HG02840 (cell line): ENCODE measurements at regions not wholly inside any gene's neighbourhood (a gene's known extent, or its start where the extent isn't known, plus 50 kb on each side); places are given as distances from the start of the nearest gene placed in this dataset.

ENCODE experiments used
- ATAC-seq: cut with Tn5 transposase; IDR thresholded peaks from one replicate; pipeline ENCODE4 v1.9.1; 2021; ENCODE audit warnings: mild to moderate bottlenecking, moderate library complexity, moderate number of reproducible peaks; ENCODE audit not compliant: unreplicated experiment, low FRiP score

- ATAC-seq = no peak
These were observed 341.9 kb downstream of the RAB28 start for GRCh38 chr4:13142191-13142590.

- no peak for ATAC-seq
These were observed 346.8 kb downstream of the RAB28 start for GRCh38 chr4:13137390-13137789.

- ATAC-seq = no peak
These were observed 350.4 kb downstream of the RAB28 start for GRCh38 chr4:13133700-13134099.

GRCh38 chr4:13130848-13131247 is 353.3 kb downstream of the RAB28 start:
- ATAC-seq = no peak

- ATAC-seq = no peak
These were observed 355.0 kb downstream of the RAB28 start for GRCh38 chr4:13129095-13129494.

GRCh38 chr4:13126976-13127910 is 356.9 kb downstream of the RAB28 start:
- no peak for ATAC-seq

GRCh38 chr4:13118633-13119032 is 365.5 kb downstream of the RAB28 start:
- no peak for ATAC-seq

- no peak for ATAC-seq
These were observed 367.0 kb downstream of the RAB28 start for GRCh38 chr4:13117185-13117584.

GRCh38 chr4:13112030-13112429 is 372.1 kb downstream of the RAB28 start:
- no peak for ATAC-seq

- ATAC-seq = no peak
These were observed 374.6 kb downstream of the RAB28 start for GRCh38 chr4:13109536-13109935.

- ATAC-seq = no peak
These were observed 376.0 kb downstream of the RAB28 start for GRCh38 chr4:13108096-13108495.

GRCh38 chr4:13103382-13104015 is 380.6 kb downstream of the RAB28 start:
- no peak for ATAC-seq

GRCh38 chr4:13102092-13102742 is 381.9 kb downstream of the RAB28 start:
- no peak for ATAC-seq

GRCh38 chr4:13097971-13098370 is 386.2 kb downstream of the RAB28 start:
- no peak for ATAC-seq

- ATAC-seq = no peak
These were observed 388.4 kb downstream of the RAB28 start for GRCh38 chr4:13095722-13096121.

- ATAC-seq = no peak
These were observed 391.0 kb downstream of the RAB28 start for GRCh38 chr4:13093170-13093569.

- no peak for ATAC-seq
These were observed 391.4 kb downstream of the RAB28 start for GRCh38 chr4:13092702-13093101.

GRCh38 chr4:13089659-13089998 is 394.5 kb downstream of the RAB28 start:
- no peak for ATAC-seq

GRCh38 chr4:13088726-13089658 is 395.1 kb downstream of the RAB28 start:
- ATAC-seq = no peak

GRCh38 chr4:13087041-13087440 is 397.1 kb downstream of the RAB28 start:
- ATAC-seq = no peak
